ENCODE measurements at regions not wholly inside any gene's neighbourhood (a gene's known extent, or its start where the extent isn't known, plus 50 kb on each side); places are given as distances from the start of the nearest gene placed in this dataset.
A peak's percentile ranks its signal among the peaks of the same experiment; 100 is the strongest.

GRCh38 chr12:11577658-11578260 is 71.7 kb upstream of the ETV6 start:
- DNase-seq (ENCODE audit: low read depth) = no peak
- no peak overlapping the region for H3K4me3 ChIP-seq (ENCODE audit: low read depth, low read length)
- TF ChIP-seq CTCF (IDR thresholded peaks at IDR 0.05; ENCODE audit: low read depth, low read length, missing control alignments) = peak; percentile 40

- peak; percentile 59 for DNase-seq (ENCODE audit: low read depth)
- no peak overlapping the region; the same call in 1 of the 2 replicates for H3K4me3 ChIP-seq (ENCODE audit: low read depth, low read length)
Measured at GRCh38 chr12:11578461-11578993, 70.9 kb upstream of the ETV6 start.

GRCh38 chr12:11580125-11580751 is 69.2 kb upstream of the ETV6 start:
- DNase-seq (ENCODE audit: low read depth) = peak; percentile 63
- peak; percentile 19 for TF ChIP-seq CTCF (IDR thresholded peaks at IDR 0.05; ENCODE audit: low read depth, low read length, missing control alignments)
- no peak overlapping the region for H3K4me3 ChIP-seq (ENCODE audit: low read depth, low read length)

More at GRCh38 chr12:11578461-11578993, 70.9 kb upstream of the ETV6 start:
- TF ChIP-seq CTCF (IDR thresholded peaks at IDR 0.05; ENCODE audit: low read depth, low read length, missing control alignments) = no peak

- no peak overlapping the region for H3K4me3 ChIP-seq (ENCODE audit: low read depth, low read length)
- no peak for DNase-seq (ENCODE audit: low read depth)
- peak; percentile 24 for TF ChIP-seq CTCF (IDR thresholded peaks at IDR 0.05; ENCODE audit: low read depth, low read length, missing control alignments)
Measured at GRCh38 chr12:11581179-11581755, 68.2 kb upstream of the ETV6 start.

GRCh38 chr12:11584221-11584855 is 65.1 kb upstream of the ETV6 start:
- TF ChIP-seq CTCF (IDR thresholded peaks at IDR 0.05; ENCODE audit: low read depth, low read length, missing control alignments) = no peak
- H3K4me3 ChIP-seq (ENCODE audit: low read depth, low read length) = no peak overlapping the region
- no peak for DNase-seq (ENCODE audit: low read depth)

- DNase-seq (ENCODE audit: low read depth) = no peak
- no peak overlapping the region for H3K4me3 ChIP-seq (ENCODE audit: low read depth, low read length)
- no peak for TF ChIP-seq CTCF (IDR thresholded peaks at IDR 0.05; ENCODE audit: low read depth, low read length, missing control alignments)
Measured at GRCh38 chr12:11592484-11592883, 57.0 kb upstream of the ETV6 start.
